Stimulated activated naive CD4-positive, alpha-beta T cell (primary cell): ENCODE measurements at regions not wholly inside any gene's neighbourhood (a gene's known extent, or its start where the extent isn't known, plus 50 kb on each side); places are given as distances from the start of the nearest gene placed in this dataset.
"Not testable (repeated sequence)": the region's sequence is repeated elsewhere in the genome, so short reads cannot be mapped to it uniquely, and the experiment has no call there.

Experiments
- DNase-seq, 6 experiments: peaks; one replicate each; lab custom pipeline; 2025; lab: John Stamatoyannopoulos, UW

DNA sequence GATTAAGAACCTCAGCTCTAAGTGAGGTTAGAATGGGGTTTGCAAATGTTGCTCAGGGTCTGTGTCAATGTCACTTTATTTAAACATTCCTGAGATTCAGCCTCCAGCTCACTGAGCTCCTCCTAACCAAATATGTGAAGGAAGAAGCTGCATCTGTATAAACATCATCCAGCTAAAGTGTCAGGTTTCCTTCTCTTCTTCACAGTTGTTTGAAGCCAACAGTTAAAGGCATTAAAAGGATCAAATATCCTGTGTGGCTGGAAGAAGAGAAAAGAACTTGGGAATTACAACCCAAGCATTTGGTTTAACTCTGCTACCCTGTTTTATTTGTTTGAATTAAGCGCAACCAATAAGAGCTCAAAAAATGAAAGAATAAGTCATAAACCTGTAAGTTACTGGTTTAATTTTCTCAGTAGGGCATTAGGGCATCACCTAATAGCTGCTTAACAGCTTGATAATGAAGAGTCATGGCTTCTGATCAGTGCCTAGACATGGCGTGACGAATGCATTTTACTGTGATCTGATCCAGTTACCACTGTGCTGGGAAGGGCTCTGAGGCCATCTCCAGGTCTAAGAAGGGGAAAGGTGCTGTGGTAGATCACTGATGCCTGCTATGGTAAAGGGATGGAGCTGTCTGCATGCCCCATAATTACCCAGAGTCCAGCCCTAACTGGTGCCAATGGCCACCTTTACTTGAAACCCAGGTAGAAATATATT lies 165.7 kb upstream of the TSC22D2 start:
- no peak for DNase-seq

DNA sequence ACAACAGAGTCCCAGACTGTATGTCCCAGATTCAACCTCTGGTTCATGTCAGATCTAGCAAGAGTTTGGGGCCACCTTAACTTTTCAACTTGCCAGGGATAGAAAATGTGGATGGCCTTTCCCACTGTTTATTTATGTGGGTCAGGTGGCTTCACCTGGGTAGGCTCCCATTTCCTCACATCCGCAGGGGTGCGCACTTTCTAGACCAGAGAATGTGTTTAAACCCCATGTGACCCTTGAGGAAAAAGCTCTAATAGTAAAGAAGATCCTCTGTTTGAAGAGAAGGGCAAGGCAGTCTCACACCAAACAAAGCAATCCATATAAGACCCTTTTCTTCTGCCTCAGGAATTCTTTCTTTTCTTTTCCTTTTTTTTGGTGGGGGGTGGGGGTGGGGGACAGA lies 167.2 kb upstream of the TSC22D2 start:
- DNase-seq = no peak

DNA sequence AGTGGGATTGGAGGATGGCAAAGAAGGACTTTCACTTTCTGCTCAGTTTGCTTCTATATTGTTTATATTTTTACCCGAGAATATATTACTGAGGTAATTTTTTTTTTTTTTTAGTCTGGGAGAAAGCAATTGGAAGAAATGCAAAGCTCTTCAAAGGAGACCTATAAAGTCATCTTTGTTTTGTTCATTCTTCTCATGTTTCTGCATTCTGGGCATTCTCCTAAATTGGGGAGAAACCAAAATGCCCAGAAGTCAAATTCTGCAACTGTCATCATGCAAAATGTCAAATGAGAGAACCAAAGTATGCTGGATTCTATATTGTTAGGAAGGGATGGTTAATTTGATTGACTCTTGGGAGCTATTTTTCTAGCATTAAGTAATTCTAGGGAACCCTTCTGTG lies 168.3 kb upstream of the TSC22D2 start:
- DNase-seq = no peak

DNA sequence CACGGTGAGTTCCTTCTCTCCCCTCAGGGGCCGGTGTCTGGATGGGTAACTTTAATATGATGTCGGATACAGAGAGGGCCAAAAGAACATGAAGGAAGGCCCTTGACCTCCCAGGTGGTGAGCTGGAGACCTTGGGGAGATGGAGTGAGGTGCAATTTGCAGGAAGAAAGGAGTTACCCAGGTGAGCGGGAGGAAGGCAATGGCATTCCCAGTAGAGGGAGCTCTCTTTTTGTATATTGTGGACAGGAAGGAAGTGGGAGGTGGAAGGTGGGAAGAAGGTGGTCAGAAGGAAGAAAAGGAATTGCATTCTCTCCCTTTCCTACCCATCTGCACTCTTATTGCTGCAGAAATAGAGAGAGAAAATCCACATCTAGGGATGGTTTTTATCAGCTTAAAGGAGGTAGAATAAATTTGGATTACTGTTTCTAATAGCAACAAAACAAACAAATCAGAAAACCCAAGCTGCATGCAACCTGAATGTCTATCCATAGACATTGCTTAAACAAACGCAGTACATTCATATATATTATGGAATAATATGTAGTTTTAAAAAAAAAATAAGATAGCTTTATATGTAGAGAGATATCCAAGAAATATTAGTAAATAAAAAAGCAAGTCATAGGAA lies 169.0 kb upstream of the TSC22D2 start:
- no peak for DNase-seq

DNA sequence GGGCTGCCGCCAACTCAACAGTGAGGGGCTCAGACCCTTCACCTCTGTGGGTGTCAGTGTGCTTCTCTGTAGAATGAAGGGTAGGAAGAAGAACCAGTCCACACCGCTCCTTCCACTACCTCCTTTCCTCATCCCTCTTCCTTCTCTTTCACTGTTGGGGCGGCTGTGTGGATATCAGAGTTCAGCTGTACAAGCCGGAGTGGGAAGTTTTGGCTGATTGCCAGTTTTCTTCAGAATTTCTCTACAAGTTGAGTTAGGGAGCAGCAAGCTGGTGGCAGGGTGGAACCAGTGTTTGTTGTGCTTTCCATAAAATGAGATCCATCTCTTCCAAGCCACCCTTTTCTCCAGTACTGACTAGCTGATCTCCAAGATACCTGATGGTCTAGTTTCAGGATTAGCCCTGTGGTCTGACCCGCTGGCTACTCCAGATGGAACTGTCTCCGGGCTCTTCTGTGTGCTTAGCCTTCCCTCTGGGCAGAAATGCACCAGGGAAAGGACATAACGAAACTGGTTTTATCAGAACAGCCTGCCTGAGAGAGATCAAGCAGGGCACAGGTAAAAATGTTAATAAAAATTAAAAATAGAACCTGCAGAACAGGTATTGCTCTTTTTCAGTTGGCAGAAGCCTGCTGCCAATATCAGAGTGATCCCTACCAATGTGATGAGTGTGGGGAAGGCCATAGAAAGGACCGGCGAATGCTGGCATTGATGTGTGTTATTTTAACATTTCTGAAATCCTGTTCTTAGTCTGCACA lies 169.9 kb upstream of the TSC22D2 start:
- DNase-seq = no peak

DNA sequence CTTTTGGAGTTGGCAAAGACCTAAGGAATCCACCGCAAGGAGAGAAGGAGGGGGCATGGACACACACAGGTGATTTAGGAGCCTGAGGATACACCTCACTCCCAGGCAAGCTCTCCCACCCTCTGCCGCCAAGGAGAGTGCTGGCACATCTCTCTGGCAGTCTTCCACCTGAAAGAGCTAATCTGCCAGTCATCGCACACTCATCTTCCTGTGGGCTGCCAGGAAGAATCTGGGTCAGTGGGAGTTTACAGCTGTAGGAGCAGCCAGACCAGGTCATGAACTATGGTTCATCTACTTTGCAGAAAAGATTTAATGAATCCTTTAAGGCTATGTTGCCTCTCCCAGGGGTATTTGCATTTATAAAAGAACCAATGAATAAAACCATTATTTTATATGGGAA lies 170.6 kb upstream of the TSC22D2 start:
- no peak for DNase-seq

DNA sequence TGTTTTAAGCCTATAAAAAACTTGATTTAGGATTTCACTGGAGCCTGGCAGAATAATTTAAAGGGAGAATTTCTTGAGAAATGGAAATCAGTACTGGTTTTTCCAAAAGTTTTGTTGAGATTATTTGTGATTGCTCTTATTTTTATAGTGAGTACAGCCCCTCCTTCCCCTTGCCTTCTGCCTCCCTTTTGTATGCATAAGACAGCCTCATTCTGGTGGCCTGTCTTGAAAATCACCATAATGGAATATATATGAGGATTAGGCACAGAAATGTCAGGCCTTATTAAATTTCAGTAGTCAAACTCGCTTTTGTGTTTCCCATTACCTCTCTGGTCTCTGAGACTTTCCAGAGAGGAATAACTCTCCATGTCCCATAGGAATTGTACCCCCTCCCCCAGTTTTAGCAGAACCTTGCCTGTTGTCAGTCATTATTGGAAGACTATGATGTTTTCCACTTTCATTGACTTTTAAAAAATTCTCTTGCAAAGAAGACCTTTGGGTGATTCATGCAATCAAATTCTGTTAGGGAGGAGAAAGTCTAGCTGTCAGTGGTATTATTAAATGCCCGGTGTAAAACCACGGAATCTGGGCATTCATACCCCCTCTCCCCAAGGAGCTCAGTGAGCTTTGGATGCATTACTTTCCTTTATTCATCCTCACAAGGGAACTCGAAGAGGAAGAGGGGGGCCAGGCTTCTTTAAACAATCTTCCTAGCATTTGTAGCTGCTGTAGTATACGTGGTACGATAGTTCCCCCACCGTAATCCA lies 171.6 kb upstream of the TSC22D2 start:
- no peak for DNase-seq

DNA sequence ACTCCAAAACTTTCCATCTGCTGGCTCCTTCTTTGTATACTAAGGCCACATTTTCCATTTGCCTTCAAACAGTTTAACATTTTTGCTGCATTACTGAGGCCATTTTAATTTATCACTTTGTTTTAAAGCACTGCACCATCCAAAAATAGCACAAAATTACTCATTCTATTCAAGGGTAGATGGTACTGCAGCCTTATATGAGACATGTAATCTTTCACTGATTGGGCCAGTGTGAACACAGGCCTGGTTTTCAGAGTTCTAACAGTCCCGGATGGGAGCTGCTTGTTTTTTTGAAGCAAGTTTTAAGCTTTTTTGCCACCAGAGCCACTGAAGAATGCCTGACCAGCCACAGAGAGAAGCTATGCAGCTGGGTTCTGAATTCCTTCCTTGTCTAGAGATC lies 172.3 kb upstream of the TSC22D2 start:
- DNase-seq = no peak

DNA sequence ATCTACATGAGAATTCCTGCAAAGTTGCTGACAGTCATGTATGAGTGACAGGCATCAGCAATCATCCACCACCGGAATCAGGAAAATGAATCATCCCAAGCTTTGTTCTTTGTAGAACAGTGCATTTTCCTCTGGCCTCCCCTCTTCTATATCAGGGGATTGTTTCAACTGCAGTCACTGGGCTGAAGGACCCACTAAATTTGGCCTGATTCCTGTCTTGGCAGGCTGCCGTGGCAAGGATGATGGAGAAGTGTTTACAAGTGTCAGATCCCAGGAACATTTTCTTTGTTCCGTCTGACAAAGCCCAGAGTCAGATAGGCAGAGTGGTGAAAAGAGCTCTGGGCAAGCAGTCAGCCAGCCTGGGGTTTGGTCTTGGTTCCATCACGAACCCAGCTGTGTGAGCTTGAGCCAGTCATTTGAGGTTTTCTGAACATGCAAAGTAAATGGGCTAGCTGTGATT lies 175.1 kb upstream of the TSC22D2 start:
- no peak for DNase-seq

DNA sequence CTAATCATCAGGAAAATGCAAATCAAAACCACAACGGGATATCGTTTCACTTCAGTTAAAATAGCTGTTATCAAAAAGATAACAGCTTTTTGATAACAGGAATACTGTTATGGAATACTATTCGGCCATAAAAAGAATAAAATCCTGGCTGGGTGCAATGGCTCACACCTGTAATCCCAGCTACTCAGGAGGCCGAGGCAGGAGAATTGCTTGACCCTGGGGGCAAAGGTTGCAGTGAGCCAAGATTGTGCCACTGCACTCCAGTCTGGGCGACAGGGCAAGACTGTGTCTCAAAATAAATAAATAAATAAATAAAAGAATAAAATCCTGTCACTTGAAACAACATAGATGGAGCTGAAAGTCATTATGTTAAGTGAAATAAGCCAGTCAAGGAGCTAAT lies 178.1 kb upstream of the TSC22D2 start:
- DNase-seq = no peak

DNA sequence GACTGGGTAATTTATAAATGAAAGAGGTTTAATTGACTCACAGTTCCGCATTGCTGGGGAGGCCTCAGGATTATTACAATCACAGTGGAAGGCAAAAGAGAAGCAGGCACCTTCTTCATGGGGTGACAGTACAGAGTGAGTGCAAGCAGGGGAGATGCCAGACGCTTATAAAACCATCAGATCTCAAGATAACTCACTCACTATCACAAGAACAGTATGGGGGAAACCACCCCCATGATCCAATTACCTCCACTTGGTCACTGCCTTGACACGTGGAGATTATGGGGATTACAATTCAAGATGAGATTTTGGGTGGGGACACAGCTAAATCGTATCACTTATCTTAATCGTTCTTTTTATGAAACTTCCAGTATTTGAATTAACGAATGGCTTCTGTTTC lies 179.5 kb upstream of the TSC22D2 start:
- not testable (repeated sequence) for DNase-seq

DNA sequence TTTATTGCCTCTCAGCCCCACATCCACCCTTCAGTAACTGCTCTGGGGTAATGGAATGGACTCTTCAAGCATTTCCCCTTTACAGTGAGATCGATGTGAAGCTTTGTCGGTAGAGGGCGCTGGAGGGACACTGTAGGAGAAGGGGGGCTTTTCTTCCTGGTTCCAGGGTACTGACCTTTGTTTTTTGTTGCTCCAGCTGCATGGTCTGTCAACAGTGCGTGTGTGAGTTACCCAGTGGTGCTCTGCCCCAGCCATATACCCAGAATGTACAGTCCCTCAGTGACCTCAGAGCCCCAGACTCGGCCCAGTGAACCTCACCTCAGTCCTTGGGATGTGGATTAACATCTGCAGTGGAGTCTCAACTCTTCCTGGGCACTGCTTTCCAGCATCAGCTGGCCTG lies 180.3 kb upstream of the TSC22D2 start:
- DNase-seq = no peak

DNA sequence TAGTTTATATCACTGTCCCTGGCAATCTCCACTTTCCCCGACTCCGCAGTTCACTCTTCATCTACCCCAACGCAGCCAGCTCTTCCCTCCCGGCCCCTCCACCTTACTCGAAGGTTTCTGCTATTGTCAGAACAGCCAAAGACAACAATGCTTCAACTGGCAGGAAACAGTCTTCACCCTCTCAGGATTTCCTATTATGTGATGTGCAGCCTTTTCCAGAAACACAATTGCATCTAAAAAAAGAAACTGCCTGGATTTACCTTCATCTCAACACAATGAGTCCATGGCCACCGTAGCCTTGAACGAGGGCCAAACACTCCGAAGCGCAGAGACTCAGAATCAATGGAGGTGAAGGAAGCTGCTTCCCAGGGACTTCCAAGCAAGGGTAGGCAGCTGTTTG lies 182.1 kb upstream of the TSC22D2 start:
- DNase-seq = no peak

DNA sequence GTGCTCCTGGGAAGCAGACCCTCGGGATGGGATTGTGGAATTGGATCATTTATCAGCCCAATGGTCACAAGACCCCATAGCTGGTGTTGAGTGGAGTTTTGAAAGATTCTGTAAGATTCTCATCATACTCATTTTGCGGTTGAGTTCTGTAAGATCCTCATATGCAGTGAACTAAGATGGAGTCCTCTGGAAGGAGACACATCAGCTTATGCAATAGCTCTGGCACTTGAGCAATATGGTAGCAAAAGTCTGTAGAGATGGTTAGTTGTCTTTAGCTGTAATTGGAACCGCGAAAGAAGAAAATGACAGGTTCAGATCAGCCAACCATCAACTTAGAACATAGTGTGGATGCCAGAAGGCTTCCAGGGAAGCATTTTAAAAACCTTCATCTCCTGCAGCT lies 184.5 kb upstream of the TSC22D2 start:
- DNase-seq = no peak

DNA sequence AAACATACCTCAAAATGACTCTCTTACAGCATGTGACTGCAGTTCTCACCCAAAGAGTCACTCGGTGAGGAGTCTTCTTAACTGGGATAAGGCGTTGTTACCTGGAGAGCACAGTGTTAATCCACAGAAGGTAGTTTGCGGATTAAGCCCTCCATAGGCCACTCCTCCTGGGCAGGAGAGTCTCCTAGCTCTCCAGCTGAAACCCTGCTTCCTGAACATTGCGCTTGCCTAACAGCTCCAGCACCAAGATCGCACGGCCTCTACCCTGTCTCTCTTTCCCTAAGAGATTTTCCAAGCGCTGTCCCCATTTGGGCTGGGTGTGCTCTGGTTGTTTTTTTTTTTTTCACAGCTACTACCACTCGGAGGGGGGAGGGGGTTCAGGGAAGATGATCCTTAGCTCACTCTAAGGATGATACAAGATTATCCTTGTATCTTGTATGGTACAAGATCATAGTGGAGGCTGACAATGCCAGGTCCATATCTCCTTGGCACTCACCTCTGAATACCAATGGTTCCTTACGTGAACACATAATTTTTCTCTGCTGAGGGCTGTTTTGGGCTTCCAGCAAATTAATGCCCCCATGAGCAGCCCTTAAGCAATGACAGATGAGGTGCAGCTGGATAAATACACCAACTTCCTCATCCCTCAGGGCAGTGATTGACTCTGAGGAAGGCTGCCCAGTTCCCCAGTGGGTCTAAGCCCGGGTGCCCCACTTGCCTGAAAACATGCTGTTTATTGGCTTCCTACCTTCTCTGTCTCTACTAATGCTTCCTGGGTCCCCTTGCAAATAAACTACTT lies 185.2 kb upstream of the TSC22D2 start:
- DNase-seq = no peak

DNA sequence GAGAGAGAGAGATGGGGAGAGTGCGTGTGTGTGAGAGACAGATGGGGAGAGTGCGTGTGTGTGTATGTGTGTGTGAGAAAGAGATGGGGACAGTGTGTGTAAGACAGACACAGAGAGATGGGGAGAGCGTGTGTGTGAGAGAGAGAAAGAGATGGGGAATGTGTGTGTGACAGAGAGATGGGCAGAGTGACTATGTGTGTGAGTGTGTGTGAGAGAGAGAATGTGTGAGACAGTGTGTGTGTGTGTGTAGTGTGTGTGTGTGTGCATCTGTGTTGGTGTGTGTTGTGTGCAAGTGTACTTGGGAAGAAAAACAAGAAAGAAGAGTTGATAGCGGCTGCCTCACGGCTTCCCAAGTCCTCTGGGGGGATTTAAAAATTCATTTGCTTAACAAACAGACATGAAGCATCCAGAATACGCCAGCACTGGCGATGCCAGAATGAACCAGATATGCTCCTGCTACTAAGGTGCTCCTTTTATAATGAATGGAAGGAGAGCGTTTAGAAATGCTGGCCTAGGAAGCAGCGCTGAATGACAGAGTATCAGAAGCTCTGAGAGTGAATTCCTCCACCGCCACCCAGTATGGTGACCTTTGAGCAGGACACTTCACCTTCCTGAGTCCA lies 186.1 kb upstream of the TSC22D2 start:
- DNase-seq = no peak

DNA sequence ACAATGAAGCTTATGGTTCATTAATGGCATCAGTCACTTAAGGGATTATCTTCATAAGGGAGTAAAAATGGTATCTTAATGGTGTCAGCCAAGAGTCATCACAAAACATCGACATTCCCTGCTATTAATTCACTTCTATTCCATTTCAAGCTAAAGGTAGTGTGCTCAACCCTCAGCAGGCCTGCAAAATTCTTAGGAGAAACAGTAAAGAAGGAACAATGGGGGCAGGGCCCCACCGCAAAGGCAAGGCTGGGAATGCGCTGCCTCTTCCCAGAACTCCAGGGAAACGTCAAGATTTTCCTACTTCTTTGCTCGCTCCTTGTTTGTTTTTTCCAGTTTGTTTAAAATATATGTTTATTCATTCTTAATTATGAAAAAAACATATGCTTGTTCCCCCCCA lies 187.3 kb upstream of the TSC22D2 start:
- DNase-seq = no peak

DNA sequence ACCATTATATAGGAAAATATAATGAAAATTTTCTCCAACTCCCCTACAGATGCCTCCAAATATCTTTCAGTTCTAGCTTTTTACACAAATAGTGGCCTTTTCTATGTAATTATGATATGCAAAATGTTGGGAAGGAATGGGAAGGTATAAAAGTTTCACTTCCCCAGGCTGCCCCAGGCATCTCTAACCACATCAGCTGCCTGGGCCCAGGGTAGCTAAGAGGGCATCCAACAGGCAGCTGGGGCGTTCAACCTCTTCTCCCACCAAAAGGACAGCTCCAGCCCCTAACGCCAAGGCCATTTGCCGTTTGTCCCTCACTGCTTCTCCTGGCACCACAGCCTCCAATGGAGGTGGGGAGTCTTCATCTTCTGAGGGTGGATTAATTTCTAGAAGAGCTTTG lies 188.1 kb upstream of the TSC22D2 start:
- no peak for DNase-seq

DNA sequence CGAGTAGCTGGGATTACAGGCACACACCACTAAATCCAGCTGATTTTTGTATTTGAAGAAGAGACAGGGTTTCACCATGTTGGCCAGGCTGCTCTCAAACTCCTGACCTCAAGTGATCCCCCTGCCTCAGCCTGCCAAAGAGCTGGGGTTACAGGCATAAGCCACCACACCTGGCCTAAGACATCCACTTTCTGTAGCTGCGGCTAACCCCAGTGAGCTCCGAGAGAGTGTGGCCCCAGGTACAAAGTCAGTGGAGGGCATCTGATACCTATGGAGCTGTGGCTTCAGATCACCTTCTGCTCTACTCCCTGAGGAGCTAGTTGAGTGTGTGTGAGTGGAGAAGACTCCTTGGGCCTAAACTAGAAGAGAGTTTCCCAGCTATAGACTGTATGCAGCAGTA lies 189.3 kb upstream of the TSC22D2 start:
- no peak for DNase-seq

DNA sequence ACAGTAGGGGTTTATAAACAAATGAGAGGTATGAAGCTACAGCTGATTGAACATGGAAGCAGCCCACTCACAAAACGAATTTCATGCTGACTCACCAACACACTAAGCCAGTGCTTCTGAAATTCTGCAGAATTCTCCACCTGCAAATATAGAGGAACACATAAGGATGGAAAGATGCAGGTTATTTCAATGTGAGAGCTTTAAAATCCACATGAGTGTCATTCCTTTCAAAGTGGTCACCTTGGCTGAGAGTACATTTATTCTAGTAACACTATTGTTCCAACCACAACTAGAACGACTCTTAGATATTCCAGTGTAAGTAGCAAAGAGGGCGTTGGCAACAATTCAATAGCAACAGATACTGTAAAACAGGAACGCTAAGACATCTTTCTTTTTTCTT lies 189.9 kb upstream of the TSC22D2 start:
- DNase-seq = no peak

DNA sequence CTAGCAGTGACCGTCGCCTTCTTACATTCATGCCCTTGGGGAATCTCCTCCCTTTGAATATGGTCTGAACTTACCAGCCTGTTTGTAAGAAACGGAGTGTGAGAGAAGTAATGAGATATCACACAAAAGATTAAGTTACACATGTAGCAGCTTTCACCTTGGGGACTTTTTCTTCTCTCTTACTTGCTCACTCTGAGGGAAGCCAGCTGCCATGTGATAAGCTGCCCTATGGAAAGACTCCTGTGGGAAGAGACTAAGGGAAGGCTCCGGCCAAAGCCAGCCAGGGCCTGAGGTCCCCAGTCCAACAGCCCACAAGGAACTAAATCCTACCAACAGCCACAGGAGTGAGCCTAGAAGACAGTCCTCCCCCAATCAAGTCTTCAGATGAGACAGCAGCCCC lies 190.4 kb upstream of the TSC22D2 start:
- DNase-seq = no peak
